Embryonic facial prominence (tissue), 1 donor: ENCODE measurements at regions not wholly inside any gene's neighbourhood (a gene's known extent, or its start where the extent isn't known, plus 50 kb on each side); places are given as distances from the start of the nearest gene placed in this dataset.

Source experiments
- DNase-seq: peaks from one replicate; pipeline ENCODE4 v3.0.0-alpha.2; 2016; ENCODE audit errors: extremely low spot score

DNA sequence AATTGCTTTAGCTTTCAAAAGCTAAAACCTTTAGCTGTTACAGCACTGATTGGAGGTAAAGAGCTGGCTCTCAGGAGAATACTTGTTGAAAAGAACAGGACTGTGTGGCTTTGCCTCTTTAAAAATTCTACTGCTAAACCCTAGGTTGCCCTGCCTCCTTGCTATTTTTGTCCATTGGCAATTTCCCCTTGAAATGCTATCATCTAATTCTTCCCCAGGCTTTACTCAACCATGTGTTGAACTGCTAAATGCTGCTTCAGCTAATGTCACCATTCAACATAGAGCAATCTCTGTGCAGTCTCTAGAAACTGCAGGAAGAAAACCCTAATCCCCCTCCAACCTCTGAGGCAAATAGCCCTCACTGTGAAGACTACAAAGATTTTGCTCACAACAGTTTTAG is 203.7 kb upstream of the ARX start:
- DNase-seq = no peak

DNA sequence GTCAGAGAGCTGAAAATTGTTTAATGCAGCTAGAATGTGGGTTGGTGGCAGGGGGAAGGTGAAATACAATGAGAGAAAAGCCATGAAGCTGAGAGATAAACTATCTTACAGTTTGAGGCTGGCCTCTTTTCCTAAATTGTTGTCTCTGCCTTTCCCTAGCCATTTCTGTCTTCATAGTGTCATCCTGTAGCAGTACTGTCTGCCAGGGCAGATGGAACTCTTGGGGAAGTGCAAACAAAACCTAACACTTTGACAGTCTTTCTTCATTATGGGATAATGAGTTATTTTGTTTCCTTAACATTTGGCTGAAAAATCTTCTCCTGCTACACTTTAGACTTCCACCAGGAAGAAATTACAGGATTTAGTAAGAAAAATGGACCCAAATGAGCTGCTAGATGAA is 197.8 kb upstream of the ARX start:
- no peak for DNase-seq

DNA sequence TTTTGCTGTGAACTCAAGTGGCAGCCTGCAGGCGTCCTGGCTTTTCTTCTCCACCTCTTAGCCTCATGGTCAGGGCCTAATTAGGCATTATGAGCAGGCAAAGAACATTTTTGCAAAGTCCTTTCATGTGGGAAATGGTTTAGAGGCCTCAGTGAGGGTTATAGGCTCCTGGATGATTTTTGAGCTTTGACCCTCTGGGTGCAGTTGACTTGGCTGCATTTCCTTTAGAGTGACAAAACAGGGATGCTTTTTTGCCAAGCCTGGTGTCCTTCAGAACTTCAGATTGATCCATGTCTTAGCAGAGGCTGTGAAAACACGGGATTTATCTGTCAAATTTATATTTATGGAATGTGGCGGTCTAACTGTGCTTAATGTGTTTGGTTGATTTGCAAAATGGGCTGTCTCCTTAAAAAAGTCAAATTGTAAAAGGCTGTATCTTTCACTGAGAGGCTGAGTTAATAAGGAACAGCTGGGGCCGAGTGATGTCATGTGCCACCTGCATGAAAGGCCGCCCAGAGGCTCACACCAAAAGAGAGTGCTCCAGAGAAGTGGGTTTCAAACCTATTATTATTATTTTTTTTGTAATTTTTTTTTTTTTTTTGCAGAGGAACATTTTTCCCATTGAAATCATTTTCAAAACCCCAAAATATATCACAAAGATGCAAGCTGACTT is 192.2 kb upstream of the ARX start:
- no peak for DNase-seq

DNA sequence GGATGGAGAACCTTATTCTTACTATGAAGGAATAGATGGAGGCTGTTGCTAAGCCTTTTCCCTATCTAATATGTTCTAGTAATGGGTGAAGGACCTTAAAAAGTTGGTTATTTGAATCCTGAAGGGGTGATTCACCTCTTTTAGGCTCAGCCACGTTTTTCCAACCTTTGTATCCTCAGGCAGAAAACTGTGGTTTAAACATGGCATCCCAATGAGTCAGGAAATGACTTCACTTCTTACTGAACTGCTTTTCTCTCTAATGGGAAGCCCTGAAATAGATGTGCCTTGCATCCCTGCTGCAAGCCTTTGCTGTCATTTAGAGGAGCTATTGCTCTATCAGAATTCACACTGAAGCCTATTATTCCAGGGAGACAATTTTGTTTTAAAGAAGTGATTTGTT is 191.0 kb upstream of the ARX start:
- DNase-seq = no peak

DNA sequence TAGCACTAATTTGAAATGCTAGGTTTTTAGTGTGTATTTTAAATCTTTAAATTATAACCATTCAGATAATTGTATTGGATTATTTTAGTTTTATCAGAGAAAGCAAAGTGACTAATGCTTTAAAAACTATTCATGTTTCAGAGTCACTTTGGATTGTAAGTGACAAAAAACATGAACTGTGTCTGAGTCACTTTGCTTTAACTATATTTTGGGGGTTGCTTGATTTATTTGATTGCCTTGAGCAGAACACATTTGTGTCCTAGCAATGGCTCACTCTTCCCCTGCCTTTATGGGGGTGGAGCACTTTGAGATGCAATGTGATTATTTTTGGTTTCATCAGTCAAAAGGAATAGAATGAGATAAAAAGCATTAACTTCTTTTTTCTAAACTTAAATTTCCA is 188.4 kb upstream of the ARX start:
- no peak for DNase-seq

DNA sequence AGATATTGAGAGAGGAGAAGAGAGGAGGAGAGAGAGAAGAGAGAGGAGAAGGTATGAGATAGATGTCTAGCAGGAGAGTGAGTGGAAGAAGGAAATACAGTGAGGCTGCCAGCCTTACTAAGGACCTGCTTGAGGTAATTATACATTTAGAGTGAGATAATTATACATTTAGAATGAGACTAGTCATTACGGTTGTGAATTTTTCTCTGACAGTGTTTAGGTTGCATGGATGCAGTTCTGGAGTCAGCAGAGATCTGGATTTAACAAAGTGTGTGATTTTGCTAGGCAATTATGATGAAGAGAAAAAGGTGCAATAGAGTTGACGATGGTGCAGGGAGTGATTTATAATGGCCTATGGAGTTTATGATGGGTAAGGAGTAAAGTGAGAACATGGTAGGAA is 187.1 kb upstream of the ARX start:
- no peak for DNase-seq

DNA sequence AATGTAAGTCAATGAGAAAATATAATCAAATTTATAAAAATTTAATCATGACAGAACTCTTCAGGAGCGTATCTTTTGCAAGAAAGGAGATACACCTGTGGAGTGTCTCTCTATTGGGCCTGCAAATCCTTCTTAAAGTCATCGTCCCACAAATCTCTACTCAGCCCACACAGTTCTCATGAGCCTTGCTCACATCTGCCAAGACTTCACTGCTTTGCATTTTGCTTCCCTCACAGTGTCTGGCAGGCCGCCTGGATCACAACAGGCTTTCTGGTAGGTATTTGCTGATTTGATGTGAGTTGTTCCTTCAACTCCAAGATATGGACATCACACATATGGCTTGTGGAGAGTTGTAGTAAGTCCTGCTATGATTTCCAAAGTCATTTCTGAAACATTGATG is 183.1 kb upstream of the ARX start:
- DNase-seq = no peak

DNA sequence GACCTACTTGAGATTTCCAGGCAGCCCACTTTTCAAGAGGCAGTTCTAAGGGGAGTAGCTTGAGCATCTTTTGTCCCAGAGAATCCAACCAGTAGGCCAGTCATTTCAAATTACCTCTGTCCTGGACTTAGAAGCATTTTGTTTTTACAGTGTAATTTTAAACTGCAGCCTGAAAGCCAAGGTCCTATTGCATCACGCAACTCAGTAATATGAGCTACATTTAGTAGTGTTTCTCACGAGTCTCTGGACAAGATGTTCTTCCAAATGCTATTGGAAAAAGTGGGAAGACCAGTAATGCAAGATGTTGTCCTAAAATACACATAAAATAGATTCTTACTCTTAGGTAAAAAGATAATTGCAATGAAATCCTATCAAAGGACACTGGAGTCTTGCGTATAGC is 182.5 kb upstream of the ARX start:
- no peak for DNase-seq

DNA sequence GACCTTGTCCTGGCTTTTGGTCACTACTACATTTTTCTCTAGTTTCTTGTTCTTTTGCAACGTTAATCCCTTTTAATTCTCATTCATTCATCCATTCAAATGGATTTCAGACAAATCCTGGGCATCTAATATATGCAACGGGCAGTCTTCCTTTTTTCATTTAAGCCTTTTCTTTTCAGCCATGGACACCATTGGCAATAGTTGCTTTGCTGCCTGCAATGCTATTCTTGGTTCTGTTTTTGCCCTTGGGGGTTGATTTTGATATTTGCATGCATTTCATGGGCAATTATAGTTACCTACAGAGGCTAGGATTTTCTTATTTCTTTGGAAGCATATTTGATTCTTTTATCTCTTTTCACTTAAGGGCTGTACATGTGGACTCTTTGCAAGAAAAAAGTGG is 180.5 kb upstream of the ARX start:
- DNase-seq = no peak

DNA sequence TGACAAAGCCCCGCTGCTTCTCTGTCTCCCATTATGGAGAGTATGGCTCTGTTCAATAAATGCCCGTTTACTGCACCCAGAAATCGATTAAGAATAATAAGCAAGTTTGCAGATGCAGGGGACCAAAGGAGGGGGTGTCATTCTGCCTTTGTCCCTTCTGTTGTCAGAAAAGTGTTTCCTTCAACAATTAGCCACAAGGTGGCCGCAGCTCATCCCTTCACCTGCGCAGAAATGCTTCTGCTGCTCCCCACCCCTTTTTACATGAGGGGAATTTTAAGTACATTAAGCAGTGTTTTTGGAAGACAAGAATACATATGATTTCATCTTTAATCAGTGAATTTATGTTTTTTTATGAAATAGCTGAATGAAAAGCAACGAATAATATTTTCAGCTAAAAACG is 175.6 kb upstream of the ARX start:
- DNase-seq = no peak

DNA sequence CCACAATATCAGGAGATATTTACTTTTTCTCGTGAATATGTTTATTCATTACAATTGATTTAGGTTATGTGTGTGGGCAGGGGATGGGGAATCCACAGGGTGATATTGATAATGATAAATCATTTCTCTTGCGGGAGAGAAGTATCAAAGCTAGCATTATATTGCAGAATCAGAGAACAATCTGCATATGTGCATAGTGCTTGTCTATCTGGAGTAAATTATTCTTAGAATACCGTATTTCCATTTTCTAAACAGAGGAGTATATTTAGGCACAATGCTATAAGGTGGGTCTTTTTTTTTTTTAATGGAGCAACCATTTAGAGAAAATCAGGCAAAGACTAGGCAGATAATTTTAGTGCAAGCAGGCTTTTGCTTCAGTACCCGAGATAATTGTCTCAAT is 166.0 kb upstream of the ARX start:
- no peak for DNase-seq

DNA sequence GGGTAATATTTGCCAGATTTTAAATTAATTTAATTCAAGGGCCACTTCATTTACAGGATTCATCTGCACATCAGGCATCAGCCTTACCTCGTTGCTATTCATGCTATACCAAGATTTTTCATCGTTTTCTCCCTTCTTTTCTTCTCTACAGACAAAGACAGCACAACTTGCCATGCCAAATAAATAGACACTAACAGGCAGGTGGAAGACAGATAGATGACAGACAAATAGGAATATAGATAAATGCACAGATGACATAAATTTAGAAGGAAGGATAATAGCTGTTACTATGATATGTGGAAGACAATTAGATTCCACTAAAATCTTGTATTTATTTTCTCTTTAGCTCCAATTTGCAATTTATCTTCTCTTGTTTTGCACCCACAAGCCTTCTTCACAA is 164.5 kb upstream of the ARX start:
- no peak for DNase-seq

DNA sequence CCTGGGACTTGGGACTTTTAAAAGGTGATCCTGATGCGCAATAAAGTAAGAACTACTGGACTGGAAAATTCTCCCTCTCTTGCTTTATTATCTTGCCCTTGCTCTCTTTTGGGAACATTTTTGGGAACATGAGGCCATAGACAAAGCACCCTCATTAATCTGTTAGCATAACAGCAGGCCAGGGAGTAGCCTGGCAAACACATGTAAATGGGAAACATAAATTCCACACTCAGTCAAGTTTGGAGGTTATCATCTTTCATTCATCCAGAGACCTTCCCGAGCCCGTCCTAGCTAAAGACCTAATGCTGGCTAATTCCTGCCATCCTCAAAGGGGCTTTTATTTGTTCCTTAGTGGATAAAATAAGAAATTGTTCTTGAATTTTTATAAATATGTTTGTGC is 162.8 kb upstream of the ARX start:
- no peak for DNase-seq

DNA sequence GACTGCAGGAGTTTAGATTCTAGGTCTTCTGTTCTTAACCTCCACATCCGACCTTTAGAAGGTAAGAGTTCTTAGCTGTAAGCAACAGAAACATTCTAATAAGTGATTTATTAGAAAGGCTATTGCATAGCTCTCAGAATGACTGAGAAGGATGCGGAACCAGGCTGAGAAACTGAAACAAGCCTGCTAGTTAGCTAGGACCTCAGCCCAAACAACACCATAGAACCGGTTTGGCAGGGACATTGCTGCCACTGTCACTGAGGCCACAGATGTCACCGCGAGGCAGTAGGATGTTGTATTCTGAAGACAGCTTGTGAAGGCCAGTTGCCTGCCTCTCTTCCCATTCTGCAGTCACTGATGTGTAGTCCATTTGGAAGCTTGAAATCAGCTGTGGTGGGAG is 160.0 kb upstream of the ARX start:
- DNase-seq = no peak

DNA sequence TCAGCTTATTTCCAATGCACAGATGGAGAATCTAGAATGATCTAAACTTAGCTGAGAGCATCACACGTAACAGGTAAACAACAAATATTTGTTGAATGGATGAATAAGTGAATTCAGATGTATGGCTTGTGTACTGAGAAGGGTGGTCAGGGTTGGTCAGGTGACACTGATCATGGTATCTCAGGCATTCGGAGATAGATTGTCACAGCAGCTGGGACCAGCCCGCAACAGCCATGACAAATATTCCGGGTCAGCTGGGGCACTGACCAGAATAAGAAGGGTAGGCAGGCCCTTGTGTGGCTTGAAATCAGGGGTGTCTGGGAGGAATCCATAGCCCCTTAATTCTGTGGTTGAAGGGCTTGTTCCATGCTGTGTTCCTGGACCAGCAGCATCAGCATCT is 159.4 kb upstream of the ARX start:
- DNase-seq = no peak

DNA sequence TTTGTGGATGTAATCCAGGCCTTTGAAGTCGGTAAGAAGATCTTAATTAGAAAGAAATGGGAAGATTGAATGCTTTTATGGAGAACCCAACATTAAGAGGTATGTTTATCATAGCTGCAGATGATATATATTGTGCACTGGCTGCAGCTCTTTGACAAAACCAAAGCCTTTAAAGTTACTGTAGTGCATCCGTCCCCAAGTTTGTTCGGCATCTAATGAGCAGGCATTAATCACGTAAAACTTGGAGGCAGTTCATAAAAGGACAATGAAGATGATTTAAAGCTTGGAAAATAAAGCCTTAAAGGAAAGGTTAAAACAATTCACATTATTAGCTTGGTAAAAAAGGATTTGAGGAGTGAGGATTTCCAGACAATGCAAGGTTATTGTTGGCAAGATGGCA is 150.8 kb upstream of the ARX start:
- no peak for DNase-seq

DNA sequence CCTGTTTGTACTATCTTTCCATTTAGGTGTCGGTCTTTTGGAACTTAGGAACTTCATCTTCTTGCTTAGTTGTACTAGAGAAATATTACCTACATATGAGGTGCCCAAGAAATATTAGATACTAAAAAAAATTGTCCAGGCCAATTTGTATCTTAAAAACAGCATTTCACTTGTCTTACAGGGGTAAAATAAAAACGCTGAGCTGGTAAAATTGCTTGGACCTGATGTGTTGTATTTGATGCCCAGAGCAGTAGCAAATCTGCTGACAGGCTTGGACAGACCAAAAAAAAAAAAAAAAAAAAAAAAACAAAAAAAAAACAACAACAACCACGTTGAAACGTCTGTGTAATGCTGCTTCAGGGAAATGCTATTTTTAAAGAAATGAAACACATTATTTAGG is 150.4 kb upstream of the ARX start:
- DNase-seq = no peak

DNA sequence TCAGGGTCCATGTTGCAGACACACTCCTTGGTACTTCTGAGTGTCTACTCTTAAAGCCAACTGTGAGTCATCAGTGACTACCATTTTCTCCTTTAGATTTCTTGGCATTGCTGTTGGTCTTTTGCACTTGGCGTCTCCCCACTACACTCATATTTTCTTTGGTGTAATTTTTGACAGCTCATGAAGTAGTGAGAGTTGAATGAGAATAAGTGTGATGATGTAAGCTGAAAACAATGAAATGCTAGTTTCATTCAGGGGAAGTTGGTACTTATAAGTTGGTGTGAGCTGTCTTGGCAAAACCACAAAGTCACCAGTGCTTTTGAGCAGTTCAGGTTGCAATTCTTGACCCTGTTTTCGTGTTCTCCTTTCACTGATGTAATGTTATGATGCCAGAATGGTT is 142.9 kb upstream of the ARX start:
- DNase-seq = no peak

DNA sequence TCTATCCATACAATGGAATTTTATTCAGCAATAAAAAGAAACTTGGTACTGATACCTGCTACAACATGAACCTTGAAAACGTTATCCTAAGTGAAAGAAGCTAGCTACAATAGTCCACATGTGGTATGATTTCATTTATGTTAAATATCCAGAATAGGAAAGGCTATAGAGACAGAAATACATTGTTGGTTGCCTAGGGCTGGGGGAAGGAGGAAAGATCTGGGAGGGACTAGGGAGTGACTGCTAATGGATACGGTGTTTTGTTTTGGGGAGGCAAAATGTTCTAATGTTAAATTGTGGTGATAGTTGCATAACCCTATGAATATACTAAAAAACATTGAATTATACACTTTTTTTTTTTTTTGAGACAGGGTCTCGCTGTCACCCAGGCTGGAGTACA is 141.1 kb upstream of the ARX start:
- DNase-seq = no peak

DNA sequence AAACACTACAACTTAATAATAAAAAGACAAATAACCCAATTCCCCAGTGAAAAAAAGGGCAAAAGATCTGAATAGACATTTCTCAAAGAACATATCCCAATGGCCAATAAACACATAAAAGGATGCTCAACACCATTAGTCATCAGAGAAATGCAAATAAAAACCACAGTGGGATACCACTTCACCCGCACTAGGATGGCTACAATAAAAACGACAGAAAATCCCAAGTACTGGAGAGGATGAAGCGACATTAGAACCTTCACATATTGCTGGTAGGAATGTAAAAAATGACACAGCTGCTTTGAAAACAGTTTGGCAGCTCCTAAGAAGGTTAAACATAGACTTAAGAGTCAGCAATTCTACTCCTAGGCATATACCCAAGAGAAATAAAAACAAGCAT is 140.6 kb upstream of the ARX start:
- no peak for DNase-seq

DNA sequence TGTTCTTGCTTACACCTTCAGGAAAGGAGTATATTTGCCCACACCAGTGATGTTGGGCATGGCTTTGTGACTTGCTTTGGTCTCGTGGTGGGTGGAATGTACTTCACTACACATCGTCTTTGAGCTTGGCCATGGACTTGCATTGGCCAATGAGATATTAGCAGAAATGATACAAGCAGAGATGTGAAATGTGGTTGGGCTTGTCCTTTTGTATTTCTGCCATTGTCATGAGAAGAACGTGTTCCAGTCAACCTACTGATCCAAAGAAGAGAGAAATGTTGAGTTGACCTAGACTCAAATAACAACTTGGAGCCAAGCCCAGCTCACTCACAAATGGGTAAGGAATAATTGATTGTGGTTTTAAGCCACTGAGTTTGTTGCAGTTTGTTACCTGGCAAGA is 138.4 kb upstream of the ARX start:
- no peak for DNase-seq

DNA sequence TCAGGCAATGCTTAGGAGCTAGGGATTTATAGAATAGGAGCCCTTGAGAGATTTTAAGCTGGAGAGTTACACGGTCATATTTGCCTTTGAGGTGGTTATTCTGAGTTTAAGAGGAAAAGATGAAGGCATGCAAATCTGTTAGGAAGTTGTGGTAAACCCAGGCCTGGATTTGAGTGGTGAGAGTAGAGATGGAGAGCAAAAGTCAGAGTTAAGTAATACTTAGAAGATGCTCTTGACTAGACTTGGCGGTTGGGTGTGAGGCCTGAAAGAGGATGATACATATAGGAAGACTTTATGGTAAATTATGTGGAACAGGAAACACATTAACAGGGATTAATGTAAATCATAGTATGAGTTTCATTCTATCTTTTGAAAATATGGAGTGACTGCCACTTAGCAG is 136.0 kb upstream of the ARX start:
- DNase-seq = no peak

DNA sequence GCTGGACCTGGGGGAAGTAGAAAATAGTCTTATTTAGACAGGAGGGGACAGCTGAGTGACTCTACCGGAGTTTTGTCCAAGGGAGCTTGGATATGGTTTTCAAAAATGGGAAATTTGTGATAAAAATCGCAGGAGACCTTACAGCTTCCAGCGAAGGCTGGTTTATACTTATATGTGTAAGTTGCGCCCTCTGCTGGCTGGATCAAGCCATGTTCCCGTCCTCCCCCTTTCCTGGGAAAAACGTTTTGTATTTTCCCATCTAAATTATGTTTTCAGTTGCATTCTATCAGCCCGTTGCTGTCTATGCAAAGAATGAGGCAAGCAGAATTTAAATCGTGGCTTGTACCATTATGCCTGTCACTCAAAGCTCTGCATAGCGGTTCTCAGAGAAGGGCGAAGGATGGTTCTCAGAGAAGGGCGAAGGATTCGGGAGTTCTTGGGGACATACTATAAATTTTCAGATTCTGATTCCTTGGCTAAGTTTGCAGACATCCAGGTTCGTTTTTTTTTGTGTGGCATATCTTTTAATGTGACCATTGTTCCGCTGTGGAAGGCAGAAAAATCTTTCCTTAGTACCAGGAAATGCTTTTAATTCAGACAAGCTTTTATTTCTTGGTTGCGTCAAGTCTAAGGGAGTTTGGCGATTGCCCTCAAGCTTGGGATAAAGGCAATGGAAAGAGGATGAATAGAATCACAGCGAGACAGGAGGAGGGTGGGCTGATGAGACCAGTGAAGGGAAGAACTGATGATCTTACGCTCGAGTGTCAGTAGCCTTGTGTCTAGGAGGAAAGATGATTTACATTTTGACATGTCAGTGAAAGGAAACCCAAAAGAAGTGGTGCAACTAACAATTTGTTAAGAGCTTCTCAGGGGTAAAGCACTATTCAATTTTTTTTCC is 128.5 kb upstream of the ARX start:
- peak; percentile 14 for DNase-seq

DNA sequence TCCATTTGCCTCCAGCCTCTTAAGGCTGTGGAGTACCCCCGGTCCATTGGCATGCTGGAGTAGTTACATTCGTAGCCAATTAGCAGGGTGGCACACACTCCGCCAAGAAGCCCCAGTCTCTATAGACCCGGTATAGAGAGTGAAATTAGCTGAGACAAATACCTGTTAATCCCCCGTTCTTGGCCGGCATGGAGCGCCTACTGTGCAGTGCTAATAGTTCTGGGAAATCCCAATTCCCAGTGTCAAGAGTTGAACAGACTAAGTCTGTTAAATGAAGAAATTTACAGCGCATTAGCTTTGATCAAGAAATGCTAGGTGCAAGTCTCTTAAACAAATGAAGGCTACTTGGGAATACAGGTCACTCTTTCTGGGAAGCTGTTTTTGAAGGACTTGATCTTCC is 127.8 kb upstream of the ARX start:
- DNase-seq = no peak
